Glomerular endothelial cell (primary cell): ENCODE measurements at regions not wholly inside any gene's neighbourhood (a gene's known extent, or its start where the extent isn't known, plus 50 kb on each side); places are given as distances from the start of the nearest gene placed in this dataset.
"Not testable (repeated sequence)": the region's sequence is repeated elsewhere in the genome, so short reads cannot be mapped to it uniquely, and the experiment has no call there.

Experiments
- DNase-seq: peaks from one replicate; pipeline ENCODE4 v3.0.0-alpha.2; 2011; ENCODE audit warnings: low read depth, low spot score; ENCODE audit errors: extremely low read depth

DNA sequence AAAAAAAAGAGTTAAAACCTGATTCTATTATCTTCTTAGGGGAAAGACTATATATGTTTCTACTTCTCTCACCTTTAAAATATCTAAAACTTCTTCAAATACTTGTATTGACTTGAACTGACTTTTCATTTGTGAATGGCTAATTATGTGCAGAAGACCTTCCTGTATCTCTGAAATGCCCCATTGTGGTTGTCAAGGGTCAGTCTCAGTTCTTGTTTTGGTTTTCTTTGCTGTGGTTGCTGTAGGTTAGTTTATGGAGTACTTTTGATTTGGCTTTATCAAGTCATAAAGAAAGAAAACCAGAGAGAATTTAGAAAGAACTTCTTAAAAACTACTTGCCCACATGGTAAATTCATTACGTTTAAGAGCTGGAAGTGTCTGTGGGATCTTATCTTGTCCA is 345.3 kb upstream of the POU1F1 start:
- DNase-seq, result no peak

DNA sequence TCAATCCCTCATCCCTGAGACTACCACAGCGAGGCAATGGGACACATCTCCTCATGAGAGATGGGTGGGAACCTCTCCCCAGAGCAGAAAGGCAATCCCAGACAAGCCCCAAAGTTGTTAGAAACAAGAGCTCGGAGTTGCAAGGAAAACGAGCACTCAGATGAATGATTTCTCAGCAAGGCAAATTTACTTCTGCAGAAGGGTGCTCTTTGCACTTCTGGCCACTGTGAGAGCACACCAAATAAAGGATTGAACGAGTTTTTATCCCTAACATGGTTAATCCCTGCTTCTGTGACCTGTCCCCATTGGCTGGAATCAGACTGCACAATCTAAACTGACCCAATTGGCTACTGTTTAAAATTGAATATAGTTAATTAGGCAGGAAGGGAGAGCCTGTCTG is 339.1 kb upstream of the POU1F1 start:
- DNase-seq, result no peak

DNA sequence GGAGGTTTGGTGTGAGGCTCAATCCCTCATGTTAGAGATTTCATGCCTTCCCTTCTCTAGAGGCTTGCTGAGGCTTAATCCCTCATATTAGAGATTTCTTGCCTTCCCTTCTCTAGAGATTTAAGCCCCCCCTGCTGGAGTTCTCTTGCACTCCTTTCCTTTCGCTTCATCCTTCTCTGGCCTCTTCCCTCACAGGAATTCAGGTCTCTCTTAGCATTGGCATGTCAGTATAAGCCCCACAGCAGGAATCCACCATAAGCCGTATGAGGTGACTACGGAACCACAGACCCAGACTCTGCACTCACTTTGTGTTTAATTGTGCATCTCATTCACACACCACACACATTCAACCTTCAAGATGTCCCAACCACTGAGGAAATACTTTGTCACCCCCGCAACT is 338.6 kb upstream of the POU1F1 start:
- DNase-seq, result no peak

DNA sequence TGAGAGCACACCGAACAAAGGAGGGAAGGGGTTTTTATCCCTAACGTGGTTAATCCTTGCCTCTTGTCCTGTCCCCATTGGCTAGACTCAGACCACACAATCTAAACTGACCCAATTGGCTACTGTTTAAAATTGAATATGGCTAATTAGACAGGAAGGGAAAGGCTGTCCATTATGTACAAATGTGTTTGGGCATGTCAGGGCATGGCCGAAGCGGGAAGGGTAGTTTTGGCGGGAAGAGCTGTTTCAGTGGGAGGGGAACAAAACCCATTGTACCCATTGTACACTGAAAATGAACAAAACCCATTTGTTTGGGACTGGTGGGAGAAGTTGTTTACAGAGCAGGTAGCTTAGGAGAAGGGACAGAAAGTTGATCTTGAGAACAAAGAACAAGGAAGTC is 330.9 kb upstream of the POU1F1 start:
- DNase-seq, result no peak

DNA sequence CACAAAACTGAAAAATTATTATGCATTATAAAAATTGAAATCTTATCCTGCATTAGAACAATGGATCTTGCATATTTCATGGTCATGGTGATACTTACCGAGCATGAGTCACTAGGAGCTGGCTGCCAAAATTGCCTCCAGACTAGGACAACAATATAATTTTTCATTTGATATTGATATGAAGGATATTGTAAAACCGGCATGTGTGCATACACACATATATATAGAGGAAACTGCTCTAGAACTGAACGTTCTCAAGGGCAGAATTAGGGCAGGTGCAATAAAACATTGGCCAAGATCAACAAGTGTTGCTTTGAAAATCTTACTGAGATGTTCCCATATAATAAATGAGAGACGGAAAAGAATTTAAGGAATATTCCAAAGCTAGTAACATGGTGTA is 319.4 kb upstream of the POU1F1 start:
- peak; percentile 18 for DNase-seq

DNA sequence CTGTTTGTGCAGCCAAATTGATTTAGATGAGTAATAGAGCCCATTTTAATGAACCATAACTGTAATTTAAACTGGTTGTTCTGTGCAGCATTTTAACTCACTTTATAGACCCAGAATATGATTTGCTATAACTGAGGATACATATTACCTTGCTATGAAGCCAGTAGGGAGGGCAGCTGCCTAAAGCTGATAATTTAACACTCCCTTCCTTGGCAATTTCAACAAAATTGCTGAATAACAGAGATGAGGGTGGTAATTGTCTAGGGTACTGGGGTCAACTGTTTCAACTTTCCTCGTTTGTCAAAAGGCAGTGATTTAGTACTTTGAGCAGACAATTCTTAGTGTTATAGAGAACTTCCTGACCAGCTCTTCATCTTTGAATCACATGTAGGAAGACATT is 304.9 kb upstream of the POU1F1 start:
- no peak for DNase-seq

DNA sequence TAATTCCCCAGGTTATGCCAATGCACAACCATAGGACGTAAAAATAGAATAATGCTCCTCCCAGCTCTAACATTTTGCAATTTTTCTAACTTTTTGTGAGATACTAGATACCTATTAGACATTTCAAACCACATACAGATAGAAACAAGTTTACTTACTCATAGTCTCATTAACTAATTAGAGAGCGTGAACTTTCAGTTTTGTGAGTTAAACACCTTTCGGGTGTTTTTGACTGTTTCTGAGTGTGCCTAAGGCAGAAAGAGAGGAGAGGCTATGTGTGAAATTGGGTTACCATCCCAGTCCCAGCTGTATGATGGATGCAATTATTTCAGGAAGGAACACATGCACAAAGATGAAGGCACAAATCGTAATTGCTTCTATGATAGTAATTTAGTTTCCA is 300.4 kb upstream of the POU1F1 start:
- no peak for DNase-seq

DNA sequence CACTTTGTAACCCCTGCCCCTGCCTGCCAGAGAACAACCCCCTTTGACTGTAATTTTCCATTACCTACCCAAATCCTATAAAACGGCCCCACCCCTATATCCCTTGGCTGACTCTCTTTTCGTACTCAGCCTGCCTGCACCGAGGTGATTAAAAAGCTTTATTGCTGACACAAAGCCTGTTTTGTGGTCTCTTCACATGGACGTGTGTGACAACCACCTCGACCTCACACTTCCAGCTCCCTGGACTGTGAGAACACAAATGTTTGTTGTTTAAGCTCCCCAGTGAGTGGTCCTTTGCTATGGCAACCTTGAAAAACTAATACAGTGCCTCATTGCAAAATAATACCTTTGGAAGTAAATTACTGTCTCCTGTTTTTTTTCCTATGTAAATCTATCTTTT is 299.2 kb upstream of the POU1F1 start:
- no peak for DNase-seq

DNA sequence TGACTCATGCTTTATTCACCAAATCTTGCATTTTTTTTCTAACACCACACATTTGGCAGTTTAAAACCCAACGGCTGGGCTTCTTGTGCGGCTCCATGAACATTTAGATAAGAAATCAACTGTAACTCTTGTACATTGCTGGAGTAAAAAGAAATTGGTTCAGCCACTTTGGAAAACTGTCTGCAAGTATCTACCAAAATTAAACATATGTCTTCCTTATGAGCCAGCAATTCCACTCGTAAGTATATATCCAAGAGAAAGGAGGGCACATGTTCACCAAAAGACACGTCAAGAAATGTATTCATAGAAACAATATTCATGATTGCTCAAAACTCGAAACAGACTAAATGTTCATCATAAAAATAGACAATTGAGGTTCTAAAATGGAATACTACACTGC is 291.9 kb upstream of the POU1F1 start:
- DNase-seq, result no peak

DNA sequence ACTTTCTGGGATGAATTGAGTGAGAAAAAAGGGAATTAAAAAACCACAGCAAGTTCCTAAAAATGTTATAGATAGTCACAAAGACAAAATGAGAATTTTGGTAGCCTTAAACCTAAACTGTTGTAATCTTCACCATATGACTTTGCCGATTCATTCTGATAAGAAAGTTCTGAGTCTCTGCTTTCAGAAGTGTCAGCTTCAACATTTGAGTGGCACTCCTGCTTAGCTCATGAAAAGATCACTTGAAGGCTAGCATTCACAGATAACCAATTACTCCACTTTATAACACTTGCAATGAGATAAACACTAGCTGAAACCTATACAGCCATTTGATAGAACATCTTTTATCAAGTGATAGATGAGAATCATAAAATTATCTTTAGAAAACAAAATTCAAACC is 288.1 kb upstream of the POU1F1 start:
- DNase-seq, result no peak

DNA sequence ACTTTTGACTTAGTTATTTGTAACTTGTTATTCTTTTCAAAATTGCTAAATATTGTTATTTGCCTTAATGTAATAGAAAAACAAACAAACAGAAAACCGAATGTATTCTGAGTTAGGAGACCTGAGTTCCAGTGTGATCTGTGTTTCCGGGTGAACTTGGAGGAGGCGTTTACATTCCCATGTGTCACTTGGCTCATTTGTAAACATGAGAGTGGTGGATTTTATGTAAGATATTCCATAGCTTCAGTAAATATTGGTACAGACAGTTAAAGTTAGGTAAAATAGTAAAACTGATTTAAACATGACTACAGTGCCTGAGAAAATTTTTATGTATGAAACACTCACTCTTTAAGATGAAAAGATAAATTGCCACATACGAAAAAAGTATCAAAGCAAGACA is 287.3 kb upstream of the POU1F1 start:
- no peak for DNase-seq

DNA sequence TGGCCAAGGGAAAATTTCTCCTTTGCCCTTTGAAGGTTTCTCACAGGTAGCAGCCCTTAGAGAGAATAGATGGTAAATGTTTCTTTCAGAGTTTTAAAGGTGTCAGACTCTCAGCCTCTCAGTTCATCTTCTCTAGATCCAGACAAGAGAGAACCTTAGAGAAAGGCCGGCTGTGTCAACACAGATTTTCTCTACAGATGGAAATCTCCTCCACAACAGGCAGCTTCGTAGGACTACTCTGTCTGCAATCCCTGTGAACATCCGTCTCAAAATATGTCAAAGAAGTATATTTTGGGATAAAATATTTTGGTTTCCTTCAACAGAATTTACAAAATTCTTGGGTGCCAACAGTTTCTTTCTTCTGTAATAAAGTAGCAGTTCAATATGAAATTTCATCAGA is 282.1 kb upstream of the POU1F1 start:
- DNase-seq, result no peak

DNA sequence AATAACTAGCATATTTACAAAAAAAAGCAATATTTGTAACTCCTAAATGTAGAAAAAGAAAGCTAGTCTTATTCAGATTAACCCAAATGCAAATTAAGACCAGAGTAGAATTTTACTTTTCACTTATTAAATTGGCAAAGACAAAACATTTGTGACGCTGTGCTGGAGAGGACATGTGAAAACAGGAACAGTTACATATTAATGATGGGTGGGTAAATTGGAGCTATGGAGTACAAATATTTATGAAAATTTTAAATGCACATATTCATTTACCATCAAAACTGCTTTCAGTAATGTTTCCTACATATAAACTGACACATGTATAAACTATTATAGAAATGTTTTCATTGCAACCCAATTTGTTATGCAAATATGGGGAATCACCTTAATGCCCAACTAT is 278.9 kb upstream of the POU1F1 start:
- no peak for DNase-seq

DNA sequence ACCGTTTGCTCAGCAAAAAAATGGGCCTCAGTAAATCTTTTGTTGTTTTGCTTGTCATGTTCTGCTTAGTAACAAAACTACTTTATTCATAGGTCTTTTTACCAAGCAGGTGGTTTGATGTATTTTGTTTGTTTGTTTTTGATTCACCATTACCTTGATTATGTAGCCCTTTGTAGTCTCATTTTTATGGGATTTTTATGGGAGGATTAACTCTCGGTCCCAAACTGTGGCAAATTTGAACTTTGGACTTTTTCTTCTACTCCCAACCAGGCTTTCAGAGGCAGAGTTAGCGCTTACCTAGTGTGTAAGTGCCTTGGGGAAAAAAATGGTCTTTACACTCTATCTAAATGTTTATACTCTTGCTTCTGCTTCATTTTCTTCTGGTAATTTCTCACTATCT is 276.7 kb upstream of the POU1F1 start:
- DNase-seq, result no peak

DNA sequence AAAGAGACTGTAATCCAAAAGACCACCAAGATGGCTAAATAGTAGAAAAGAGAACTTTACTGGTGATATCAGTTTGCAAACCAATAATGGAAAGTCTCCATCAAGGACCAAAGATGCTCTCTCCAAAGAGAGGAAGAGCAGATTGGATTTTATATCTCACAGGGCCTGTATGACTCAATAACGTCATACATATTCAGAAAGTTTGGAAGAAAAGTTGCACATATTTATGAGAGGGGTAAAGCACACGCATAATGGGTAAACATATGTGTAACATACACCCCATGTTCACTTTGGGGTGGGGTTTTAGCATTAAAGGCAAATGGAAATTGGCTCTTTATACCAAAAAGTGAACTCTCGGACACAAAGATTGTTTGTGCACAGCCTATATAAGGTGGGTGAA is 274.5 kb upstream of the POU1F1 start:
- no peak for DNase-seq

DNA sequence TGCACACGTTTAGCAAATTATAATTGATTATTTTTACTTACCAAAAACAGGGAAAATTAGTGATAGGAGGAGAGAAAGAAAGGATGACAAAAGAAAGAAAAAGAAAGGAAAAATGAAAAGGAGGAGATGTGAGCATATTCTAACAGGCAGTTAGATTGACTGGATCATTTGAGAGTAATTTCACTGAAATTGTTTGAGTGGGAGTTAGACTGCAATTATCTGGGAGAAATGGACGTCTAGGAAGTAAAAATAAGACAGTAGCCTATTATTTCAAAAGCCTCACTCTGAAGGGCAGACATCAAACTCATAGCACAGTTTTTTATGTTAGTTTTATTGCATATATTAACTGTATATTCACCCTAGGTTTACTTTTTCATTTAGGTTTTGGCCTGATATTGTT is 272.8 kb upstream of the POU1F1 start:
- no peak for DNase-seq

DNA sequence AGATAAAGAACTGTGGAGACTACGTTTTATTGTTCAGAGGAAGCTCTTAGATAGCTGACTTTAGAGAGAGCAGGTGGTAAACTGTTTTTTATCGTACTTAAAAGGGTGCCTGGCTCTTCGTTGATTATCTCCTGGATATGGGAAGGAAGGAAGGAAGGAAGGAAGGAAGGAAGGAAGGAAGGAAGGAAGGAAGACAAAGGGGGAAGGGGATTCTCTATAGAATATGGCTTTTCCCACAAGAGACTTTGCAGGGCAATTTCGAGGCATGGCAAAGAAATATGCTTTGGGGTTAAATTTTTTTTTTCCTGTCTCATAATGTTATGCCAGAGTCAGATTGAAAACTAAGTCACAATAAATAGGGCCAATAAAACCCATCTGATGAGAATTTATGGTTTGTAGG is 271.9 kb upstream of the POU1F1 start:
- no peak for DNase-seq

DNA sequence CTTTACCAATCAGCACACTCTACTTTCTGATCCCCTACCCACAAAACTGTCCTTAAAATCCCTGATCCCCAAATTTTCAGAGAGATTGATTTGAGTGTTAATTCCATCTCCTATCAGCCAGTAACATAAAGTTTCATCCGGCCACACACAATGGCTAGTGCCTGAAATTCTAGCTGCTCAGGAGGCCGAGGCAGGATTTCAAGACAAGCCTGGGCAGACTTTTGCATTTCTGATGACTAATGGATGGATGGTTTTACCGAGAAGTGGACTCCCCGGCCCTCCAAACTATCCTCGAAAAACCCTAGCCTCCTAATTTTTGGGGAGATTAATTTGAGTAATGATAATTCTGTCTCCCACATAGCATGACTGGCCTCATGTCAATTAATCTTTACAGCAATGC is 269.8 kb upstream of the POU1F1 start:
- no peak for DNase-seq

DNA sequence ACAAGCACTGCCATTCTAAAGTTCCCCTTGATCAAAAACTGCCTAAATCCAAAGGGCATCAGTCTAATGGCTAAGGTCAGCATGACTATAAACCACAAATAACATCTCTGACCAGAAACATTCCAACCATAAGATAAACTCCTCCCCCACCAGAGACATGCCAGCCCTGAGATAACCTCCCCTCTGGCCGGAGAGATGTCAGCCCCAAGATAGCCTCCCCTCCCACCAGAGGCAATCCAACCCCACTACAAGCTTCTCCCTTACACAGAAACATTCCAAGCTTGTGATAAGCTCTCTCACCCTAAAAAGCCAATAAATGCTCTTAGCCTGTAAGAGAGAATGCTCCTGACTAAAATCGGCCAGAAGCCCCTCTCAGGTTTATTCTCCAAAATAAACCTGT is 267.0 kb upstream of the POU1F1 start:
- not testable (repeated sequence) for DNase-seq

DNA sequence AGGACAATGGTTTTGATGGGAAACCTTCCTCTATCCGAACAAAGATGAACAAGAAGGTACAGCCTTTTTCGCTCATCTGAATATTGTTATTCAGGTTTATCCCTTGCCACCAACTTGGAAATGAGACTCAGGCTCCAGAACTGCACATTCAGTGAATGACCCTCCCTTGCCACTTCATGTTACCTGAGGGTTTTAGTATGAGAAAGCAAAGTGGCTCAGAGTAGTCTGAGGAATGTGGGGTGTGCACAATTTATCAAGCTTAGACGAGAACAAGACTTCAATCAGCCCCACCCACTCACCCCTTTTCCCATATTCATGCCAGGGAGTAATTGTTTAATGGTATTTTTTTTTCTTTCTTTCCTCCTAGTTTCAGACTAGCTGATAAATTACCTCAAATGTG is 265.3 kb upstream of the POU1F1 start:
- no peak for DNase-seq

DNA sequence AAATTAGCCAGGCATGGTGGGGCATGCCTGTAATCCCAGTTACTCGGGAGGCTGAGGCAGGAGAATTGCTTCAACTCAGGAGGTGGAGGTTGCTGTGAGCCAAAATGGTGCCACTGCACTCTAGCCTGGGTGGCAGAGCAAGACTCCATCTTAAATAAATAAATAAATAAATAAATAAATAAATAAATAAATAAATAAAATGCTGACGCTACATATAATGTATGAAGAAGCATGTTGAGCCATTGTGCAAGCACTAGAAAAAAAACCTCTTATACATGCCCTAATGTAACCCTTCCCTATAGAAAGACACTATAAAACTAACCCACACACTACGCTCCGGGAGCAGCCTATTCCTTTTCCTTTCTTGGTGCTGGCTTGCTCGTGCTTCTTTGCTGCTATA is 262.3 kb upstream of the POU1F1 start:
- DNase-seq, result not testable (repeated sequence)

DNA sequence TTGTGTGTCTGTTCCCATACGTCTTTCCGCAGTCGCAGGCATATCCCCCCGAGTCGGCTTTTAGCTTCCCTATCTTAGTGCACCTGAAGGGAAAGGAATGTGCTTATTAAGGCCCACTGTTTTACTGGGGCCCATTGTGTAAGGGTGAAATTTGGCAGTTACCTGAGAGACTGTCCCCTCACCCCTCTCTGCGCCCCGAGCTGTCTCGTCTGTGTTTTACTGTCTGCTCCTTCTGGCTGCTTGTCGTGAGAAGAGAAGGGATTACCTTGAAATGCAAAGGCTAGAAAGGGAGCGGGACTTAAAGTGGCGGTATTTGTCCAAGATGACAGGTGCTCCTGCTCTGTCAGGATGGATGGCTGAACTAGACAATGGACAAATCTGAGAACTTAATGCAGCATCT is 233.0 kb upstream of the POU1F1 start:
- DNase-seq, result no peak

DNA sequence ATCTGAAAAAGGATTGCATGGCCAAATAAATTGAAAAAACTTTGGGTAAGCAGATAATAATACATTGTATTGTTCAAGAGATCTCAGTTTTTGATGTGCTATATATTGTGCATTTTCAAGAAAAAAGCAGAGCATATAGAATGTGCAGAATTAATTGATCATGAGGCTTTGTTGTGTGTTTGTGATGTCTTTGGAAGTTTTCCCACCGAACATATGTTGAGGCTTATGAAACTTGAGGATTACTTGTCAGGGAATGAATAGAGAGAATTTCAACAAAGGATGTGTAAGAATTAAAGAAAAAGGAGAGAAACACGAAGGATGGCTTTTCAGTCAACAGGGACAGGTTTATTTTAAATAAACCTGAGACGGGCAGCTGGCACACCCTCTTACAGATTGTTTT is 232.5 kb upstream of the POU1F1 start:
- DNase-seq, result no peak

DNA sequence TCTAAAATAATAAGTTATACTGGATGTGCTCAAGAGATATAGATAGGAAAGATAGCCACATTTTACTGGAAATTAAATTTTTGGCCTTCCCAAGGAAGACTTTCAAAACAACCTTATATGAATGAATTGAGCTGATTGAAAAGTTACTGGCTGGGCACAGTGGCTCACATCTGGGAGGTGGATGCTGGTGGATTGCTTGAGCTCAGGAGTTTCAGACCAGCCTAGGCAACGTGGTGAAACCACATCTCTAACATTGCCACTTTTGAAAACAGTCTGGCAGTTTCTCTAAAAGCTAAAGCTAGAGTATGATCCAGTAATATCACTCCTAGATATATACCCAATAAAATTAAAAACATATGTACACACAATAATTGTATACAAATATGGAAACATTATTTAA is 231.4 kb upstream of the POU1F1 start:
- no peak for DNase-seq
